ENCODE measurements at regions not wholly inside any gene's neighbourhood (a gene's known extent, or its start where the extent isn't known, plus 50 kb on each side); places are given as distances from the start of the nearest gene placed in this dataset.

- H3K4me3 ChIP-seq = no peak overlapping the region
- no peaks in the 10 kb centered on the region for H3K9me3 ChIP-seq
- H3K36me3 ChIP-seq = no peaks in the 10 kb centered on the region
- no peaks in the 10 kb centered on the region for H3K27me3 ChIP-seq
- no peak overlapping the region for H3K27ac ChIP-seq
- DNase-seq = no peak
- intact Hi-C loops (cut with DNase I) = no loop called here
- no peak for ATAC-seq
- no peak for TF ChIP-seq CTCF (IDR thresholded peaks at IDR 0.05)
- no peaks in the 10 kb centered on the region for H3K4me1 ChIP-seq
Observed at GRCh38 chr2:12400543-12400942, 316.2 kb upstream of the TRIB2 start.

- ATAC-seq (no peak), DNase-seq (no peak)
- Histone ChIP-seq H3K4me3 (no peak overlapping the region), H3K27me3 (no peaks in the 10 kb centered on the region), H3K4me1 (no peaks in the 10 kb centered on the region), H3K9me3 (no peaks in the 10 kb centered on the region), H3K36me3 (no peaks in the 10 kb centered on the region), H3K27ac (no peak overlapping the region)
- TF ChIP-seq CTCF (IDR thresholded peaks at IDR 0.05) = no peak
- intact Hi-C loops (cut with DNase I) = no loop called here
Observed at GRCh38 chr2:12402440-12403139, 314.1 kb upstream of the TRIB2 start.

GRCh38 chr2:12404497-12404896 lies 312.2 kb upstream of the TRIB2 start:
- no peak overlapping the region for H3K4me3 ChIP-seq
- DNase-seq = no peak
- no peaks in the 10 kb centered on the region for H3K4me1 ChIP-seq
- H3K9me3 ChIP-seq = no peaks in the 10 kb centered on the region
- no peak for TF ChIP-seq CTCF (IDR thresholded peaks at IDR 0.05)
- no peaks in the 10 kb centered on the region for H3K36me3 ChIP-seq
- no peak overlapping the region for H3K27ac ChIP-seq
- intact Hi-C loops (cut with DNase I) = no loop called here
- ATAC-seq = no peak
- H3K27me3 ChIP-seq = no peaks in the 10 kb centered on the region

- no peak for TF ChIP-seq CTCF (IDR thresholded peaks at IDR 0.05)
- no peaks in the 10 kb centered on the region for H3K27me3 ChIP-seq
- no peak for ATAC-seq
- H3K36me3 ChIP-seq = no peaks in the 10 kb centered on the region
- intact Hi-C loops (cut with DNase I) = no loop called here
- H3K9me3 ChIP-seq = no peaks in the 10 kb centered on the region
- no peaks in the 10 kb centered on the region for H3K4me1 ChIP-seq
- no peak for DNase-seq
- no peak overlapping the region for H3K27ac ChIP-seq
- H3K4me3 ChIP-seq = no peak overlapping the region
Observed at GRCh38 chr2:12407160-12407559, 309.6 kb upstream of the TRIB2 start.

- peak; percentile 27 for ATAC-seq
- Histone ChIP-seq H3K4me1 (no peaks in the 10 kb centered on the region), H3K4me3 (no peak overlapping the region), H3K9me3 (no peaks in the 10 kb centered on the region), H3K36me3 (no peaks in the 10 kb centered on the region), H3K27ac (no peak overlapping the region), H3K27me3 (no peaks in the 10 kb centered on the region)
- DNase-seq = no peak
- TF ChIP-seq CTCF (IDR thresholded peaks at IDR 0.05) = no peak
- intact Hi-C loops (cut with DNase I) = no loop called here
Observed at GRCh38 chr2:12412898-12413305, 303.8 kb upstream of the TRIB2 start.

- Histone ChIP-seq H3K4me3 (no peak overlapping the region), H3K4me1 (no peaks in the 10 kb centered on the region), H3K36me3 (no peaks in the 10 kb centered on the region), H3K27ac (no peak overlapping the region), H3K9me3 (no peaks in the 10 kb centered on the region), H3K27me3 (no peaks in the 10 kb centered on the region)
- DNase-seq (no peak), ATAC-seq (no peak)
- intact Hi-C loops (cut with DNase I) = no loop called here
- no peak for TF ChIP-seq CTCF (IDR thresholded peaks at IDR 0.05)
Observed at GRCh38 chr2:12415536-12415935, 301.2 kb upstream of the TRIB2 start.
